ENCODE measurements at regions not wholly inside any gene's neighbourhood (a gene's known extent, or its start where the extent isn't known, plus 50 kb on each side); places are given as distances from the start of the nearest gene placed in this dataset.
A peak's percentile ranks its signal among the peaks of the same experiment; 100 is the strongest.
"Not testable (repeated sequence)": the region's sequence is repeated elsewhere in the genome, so short reads cannot be mapped to it uniquely, and the experiment has no call there.

DNA sequence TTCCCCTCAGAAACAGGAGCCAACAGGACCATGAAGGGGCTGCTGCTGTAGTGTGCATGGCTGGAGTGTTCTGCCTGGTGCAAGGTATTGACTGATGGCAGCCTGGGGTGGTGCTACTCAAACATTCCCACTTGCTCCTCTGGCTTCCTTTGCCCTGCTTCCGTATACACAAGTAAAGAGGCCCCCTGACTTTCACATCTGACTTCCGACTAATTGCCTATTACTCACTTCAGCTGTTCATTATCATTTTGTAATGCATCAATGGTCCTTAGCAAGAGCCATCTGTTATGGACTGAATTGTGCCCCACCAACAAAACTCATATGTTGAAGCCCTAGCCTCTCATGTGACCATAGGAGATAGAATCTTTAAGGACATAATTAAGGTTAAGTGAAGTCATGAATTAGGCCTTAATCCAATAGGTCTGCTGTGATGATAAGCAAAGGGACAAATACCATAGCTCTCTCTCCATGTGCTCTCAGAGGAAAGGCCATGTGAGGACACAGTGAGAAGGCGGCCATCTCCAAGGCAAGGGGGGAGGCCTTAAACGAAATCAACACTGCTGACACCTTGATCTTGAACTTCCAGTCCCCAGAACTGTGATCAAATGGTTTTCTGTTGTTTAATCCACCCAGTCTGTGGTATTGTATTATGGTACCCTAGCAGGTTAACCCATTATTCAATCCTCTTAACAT, 122.5 kb upstream of the CLNK start:
- DNase-seq = no peak

GRCh38 chr4:10803713-10804343, 119.3 kb upstream of the CLNK start:
- no peak for DNase-seq

DNA sequence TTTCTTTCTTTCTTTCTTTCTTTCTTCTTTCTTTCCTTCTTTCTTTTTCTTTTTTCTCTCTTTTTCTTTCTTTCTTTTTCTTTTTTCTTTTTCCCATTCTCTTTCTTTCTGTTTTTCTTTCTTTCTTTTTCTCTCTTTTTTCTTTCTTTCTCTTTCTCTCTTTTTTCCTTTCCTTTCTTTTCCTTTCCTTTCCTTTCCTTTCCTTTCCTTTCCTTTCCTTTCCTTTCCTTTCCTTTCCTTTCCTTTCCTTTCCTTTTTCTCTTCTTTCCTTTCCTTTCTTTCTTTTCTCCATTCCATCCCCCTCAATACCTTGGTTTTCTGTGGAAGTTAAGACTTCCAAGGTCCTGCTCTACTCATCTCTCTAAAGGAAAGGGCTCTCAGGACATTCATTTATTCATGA, 102.8 kb upstream of the CLNK start:
- no peak for DNase-seq

DNA sequence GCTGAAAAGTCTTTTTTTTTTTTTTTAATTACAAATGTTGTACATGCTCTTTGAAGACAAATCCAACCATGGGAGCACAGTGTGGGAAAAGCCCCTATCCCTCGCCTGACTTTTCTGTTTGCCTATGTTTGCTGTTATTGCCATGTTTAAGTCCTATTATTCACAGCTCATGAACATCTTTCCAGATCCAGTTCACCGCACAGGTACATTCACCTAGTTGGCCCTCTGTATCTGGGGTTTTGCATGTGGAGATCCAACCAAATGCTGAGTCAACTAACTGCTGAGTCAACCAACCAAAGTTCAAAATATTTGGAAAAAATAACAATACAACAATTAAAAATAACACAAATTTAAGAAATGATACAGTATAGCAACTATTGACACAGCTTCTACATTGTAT, 100.1 kb upstream of the CLNK start:
- DNase-seq = no peak

GRCh38 chr4:10783351-10783750, 98.8 kb upstream of the CLNK start:
- DNase-seq = no peak

- DNase-seq = no peak
Measured at GRCh38 chr4:10781805-10782204, 97.2 kb upstream of the CLNK start.

DNA sequence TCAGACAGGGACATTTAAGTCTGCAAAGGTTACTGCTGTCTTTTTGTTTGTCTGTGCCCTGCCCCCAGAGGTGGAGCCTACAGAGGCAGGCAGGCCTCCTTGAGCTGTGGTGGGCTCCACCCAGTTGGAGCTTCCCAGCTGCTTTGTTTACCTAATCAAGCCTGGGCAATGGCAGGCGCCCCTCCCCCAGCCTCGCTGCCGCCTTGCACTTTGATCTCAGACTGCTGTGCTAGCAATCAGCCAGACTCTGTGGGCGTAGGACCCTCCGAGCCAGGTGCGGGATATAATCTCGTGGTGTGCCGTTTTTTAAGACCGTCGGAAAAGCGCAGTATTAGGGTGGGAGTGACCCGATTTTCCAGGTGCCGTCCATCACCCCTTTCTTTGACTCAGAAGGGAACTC, 96.2 kb upstream of the CLNK start:
- not testable (repeated sequence) for DNase-seq

DNA sequence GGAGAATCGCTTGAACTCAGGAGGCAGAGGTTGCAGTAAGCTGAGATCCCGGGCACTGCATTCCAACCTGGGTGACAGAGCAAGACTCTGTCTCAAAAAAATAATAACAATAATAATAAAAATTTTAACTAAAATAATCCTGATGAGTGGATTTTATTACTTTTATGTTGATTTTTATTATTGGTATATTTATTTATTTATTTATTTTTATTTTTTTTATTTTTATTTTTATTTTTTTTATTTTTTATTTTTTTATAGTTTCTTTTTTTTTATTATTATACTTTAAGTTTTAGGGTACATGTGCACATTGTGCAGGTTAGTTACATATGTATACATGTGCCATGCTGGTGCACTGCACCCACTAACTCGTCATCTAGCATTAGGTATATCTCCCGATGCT, 90.6 kb upstream of the CLNK start:
- DNase-seq = not testable (repeated sequence)

DNA sequence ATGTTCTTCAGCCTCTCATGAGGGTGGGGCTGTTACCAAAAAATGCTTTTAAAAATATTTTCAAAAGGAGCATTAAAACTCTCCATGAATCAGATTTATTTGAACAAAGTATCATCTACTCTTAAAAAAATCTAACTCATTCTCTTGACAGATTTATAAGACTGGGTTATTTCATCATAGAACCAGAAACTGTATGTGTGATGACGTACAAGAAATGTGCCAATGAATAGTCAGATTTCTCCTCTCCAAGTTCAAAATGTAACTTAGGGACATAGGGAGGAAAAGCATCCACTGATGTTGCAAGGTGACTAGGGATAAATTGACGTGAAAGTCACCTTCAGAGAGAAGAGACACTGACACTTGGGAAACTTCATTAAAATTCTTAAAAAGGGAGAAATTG, 89.1 kb upstream of the CLNK start:
- DNase-seq = no peak

DNA sequence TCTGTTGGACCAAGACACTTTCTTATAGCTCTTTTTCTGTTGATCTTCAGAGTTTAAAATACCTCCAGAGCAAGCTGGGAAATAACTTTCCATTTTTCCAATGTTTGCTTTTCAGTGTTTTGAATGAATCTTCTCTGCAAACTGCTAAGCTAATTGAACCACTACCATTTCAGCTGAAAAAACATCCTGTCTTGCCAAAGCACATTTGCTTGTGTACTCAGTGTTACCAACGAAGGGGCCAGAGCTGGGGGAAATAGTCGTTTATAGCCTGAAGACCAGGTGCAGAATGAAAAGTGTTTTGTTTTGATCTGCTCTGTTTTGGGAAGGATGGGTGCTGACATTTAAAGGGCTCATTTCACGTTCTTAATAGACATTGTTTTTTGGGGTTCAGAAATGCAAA, 88.4 kb upstream of the CLNK start:
- no peak for DNase-seq

DNA sequence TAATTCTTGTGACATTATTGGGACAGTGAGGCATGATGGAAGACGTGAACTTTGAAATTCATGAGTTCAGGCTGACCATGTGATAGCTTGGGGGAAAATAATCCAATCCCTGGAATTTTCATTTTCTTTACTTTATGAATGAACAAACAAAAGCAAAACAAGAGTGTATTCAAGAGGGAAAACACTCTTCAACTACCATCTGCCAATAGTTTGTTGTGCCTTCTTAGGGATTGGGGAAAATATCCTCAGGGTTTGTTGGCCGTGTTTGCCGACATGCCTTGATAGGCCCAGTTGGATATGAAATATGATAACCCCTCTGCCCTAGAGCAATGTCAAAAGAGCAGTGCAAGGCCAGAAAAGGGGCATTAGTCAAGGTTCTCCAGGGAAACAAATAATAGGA, 80.8 kb upstream of the CLNK start:
- DNase-seq = no peak

- no peak for DNase-seq
Measured at GRCh38 chr4:10762561-10762960, 78.0 kb upstream of the CLNK start.

DNA sequence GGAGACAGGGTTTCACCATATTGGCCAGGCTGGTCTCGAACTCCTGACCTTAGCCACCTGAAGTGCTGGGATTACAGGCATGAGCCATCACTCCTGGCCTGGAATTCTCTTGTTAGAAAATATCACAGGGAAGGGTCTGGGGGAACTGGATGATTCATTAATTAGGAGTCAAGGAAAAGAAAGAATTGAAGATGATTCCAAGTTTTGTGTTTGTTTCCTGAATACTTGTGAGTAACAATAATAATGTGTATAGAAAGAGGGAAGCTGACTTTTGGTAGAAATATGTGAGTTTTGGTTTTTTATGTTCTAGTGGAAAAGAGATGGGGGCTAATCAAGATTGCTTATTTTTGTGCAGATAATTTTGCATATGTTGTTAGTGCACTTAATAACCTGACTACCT, 77.3 kb upstream of the CLNK start:
- no peak for DNase-seq

DNA sequence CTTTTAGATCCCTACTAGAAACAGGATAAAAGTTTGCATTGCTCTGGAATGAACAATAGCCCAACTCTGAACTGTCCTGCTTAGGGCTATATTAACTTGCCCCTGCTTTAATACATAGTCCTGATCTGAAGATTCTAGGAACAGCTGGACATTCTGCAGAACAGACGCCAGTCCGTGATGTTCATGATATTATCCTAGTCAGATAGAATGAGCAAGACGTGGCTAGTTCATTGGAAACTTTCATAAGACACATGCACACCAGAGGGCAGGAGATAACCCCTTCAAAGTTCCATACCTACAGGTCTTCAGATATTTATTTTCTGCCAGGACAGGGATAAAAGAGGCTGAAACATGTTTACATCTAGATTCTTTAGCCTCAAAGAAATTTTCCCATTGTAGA, 75.5 kb upstream of the CLNK start:
- no peak for DNase-seq

- DNase-seq = no peak
Measured at GRCh38 chr4:10758906-10759305, 74.3 kb upstream of the CLNK start.

DNA sequence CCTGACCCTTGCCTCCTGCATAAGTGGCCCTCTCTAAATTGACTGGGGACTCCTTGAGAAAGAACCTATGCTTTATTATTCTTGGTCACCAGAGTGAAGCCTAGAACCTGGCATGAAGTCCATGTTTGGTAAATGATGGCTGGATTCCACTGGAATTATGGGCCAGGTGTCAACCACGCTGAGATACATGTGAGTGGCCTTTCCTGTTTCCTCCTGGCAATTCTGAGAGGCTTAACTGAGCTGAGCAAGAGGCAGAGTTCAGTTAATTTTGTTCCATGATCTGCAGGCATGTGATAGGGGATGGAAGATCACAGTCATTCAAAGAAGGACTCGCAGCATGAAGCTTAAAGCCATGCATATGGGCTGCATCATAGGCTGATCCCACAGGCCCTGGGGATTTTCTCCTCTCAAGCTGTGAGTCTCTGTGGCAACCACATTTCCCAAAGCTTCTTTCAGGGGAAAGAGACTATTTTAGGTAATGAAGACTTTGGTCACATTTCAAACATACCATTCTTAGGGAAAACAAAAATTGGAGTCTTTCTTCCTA, 69.4 kb upstream of the CLNK start:
- DNase-seq = no peak

- DNase-seq = peak; percentile 43
Measured at GRCh38 chr4:10753336-10753735, 68.8 kb upstream of the CLNK start.

- DNase-seq = peak; percentile 57
Measured at GRCh38 chr4:10750714-10751113, 66.1 kb upstream of the CLNK start.

DNA sequence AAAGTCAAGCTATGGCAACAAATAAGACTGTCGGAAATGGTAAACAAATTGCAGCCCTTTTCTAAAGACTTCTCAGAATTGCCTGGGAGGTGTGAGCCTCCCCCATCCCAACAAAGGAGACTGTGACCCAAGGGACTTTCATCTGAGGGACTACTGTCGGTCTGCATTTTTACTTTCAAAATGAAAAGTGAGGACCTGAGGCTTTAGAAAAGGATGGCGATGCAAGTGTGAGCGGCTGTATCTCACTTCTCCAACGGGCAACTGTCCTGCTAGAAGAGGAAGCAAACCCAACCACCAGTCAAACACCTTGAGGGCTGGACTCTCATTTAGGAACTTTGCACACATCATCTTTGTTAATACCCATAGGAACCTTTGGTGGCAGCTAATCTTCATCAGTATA, 62.6 kb upstream of the CLNK start:
- no peak for DNase-seq

DNA sequence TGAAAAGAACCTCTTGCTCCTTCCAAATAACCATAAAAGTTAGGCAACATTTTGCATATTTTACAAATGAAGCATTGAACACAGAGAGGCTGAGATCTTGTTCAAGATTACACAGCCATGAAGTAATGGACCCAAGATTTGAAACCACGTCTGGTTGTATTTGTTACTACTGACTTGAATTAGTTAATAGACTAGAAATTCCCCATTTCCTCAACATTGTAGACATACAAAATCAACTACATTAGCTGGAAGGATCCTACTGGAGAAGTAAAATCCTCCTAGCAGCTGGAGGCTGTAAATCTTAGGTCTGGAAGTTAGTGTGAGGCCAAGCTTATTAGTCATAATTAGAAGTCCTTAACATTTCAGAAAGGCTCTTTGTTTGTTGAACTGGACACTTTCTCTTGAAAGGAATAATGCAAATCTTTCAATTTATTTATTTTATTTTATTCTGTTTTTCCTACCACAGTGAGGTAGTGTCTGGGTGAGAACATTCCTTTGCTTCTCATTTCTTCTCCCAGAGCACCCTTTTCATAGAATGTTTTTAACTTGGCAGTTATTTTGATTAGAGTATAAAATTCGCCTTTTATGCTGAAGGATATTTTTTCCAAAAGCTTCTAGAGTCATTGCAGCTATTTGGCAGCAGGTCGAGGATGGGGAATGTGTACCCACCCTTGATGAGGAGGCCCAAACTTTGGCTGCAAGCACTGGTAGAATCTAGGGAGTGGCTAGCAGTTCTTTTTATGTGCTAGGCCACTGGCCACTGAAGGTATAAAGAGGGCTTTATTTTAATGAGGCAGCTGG, 62.0 kb upstream of the CLNK start:
- peak; percentile 47 for DNase-seq

GRCh38 chr4:10743357-10743756, 58.8 kb upstream of the CLNK start:
- DNase-seq = no peak

DNA sequence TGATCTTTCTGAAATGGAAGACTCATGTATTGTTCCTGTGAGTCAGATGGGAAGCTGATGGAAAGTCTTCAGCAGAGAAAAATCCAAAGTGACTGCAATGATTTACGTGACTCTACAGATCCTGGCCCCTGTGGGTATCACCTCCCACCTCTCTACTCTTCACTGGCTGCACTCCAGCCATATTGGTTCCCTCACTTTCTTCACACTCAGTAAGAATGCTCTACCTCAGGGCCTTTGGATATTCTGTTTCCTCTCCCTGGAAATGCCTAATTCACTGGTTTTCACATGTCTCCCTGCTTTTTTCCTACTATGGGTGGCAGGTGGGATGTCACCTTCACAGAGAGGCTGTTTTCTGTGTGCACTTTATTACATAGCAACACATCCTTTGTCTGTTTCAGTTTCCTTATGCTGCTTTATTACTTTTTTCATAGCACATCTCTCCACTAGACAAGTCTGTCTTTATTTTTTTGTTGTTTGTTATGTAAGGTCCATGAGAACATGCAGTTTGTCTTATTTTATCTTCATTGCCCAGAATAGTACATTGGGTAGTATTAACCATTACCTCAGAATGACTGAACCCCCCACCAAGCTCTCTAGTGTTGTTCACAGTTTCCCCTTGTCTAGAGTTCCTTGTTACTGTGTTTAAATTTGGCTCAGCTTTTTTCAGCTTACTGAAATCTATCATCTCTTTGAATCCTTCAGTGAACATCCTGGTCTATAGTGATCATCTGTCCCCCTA, 57.6 kb upstream of the CLNK start:
- no peak for DNase-seq

Data from right hindlimb (tissue), 1 donor.